Left colon (tissue), 2 donors: ENCODE measurements at regions not wholly inside any gene's neighbourhood (a gene's known extent, or its start where the extent isn't known, plus 50 kb on each side); places are given as distances from the start of the nearest gene placed in this dataset.

Experiments used
- ATAC-seq: fragments of 200-7000 bp; cut with Tn5 transposase; one replicate; pipeline ENCODE4 v1.9.1; 2020; ENCODE audit warnings: mild to moderate bottlenecking, moderate library complexity
- DNase-seq, 2 donors: peaks; one replicate each; pipeline ENCODE4 v3.0.0-alpha.2; 2020
- intact Hi-C, 2 donors: fragments of 100-400 bp; cut with DNase I in 1 of 2; cut with micrococcal nuclease in 1 of 2; formaldehyde crosslinking; loops; one replicate each; pipeline versions ENCODE4 v1.11.2 to v1.14.0; 2022; cut with DNase I, micrococcal nuclease
- donor health status: DM: no; HTN: no; CAD: no.
- donor health status: DM: yes; HTN: yes; CAD: no.

GRCh38 chr16:48918520-48919258 is 308.7 kb upstream of the N4BP1 start:
- intact Hi-C loops = no loop called here
- ATAC-seq = no peak
- DNase-seq = no peak

- intact Hi-C loops = no loop called here
- DNase-seq (no peak), ATAC-seq (no peak)
These were observed 306.6 kb upstream of the N4BP1 start for GRCh38 chr16:48916566-48916965.

- no peak for DNase-seq
- no peak for ATAC-seq
- intact Hi-C loops = no loop called here
These were observed 304.1 kb upstream of the N4BP1 start for GRCh38 chr16:48914070-48914469.

GRCh38 chr16:48913384-48913783 is 303.4 kb upstream of the N4BP1 start:
- ATAC-seq = no peak

GRCh38 chr16:48912360-48912759 is 302.4 kb upstream of the N4BP1 start:
- intact Hi-C loops = no loop called here
- ATAC-seq = no peak
- no peak for DNase-seq

More at GRCh38 chr16:48913384-48913783, 303.4 kb upstream of the N4BP1 start:
- intact Hi-C loops = no loop called here
- no peak for DNase-seq

- DNase-seq (no peak), ATAC-seq (no peak)
- intact Hi-C loops = no loop called here
These were observed 301.7 kb upstream of the N4BP1 start for GRCh38 chr16:48911700-48912099.

GRCh38 chr16:48910214-48910613 is 300.2 kb upstream of the N4BP1 start:
- no peak for DNase-seq
- no peak for ATAC-seq
- intact Hi-C loops = no loop called here

GRCh38 chr16:48909231-48909630 is 299.3 kb upstream of the N4BP1 start:
- intact Hi-C loops = no loop called here
- DNase-seq (no peak), ATAC-seq (no peak)

GRCh38 chr16:48907906-48908634 is 298.1 kb upstream of the N4BP1 start:
- ATAC-seq = no peak
- no peak for DNase-seq
- intact Hi-C loops = no loop called here

- intact Hi-C loops = no loop called here
- no peak for DNase-seq
- ATAC-seq = no peak
These were observed 295.9 kb upstream of the N4BP1 start for GRCh38 chr16:48905632-48906505.

GRCh38 chr16:48904333-48904732 is 294.4 kb upstream of the N4BP1 start:
- intact Hi-C loops = no loop called here
- ATAC-seq (no peak), DNase-seq (no peak)

GRCh38 chr16:48903039-48903438 is 293.1 kb upstream of the N4BP1 start:
- intact Hi-C loops = no loop called here
- ATAC-seq = no peak
- DNase-seq = no peak

GRCh38 chr16:48901712-48902374 is 291.9 kb upstream of the N4BP1 start:
- no peak for ATAC-seq
- no peak for DNase-seq
- intact Hi-C loops = no loop called here

GRCh38 chr16:48899500-48899899 is 289.5 kb upstream of the N4BP1 start:
- intact Hi-C loops = no loop called here
- DNase-seq = no peak
- ATAC-seq = no peak

GRCh38 chr16:48897698-48898205 is 287.8 kb upstream of the N4BP1 start:
- DNase-seq = no peak
- intact Hi-C loops = no loop called here
- no peak for ATAC-seq

GRCh38 chr16:48895142-48895541 is 285.2 kb upstream of the N4BP1 start:
- no peak for ATAC-seq
- intact Hi-C loops = no loop called here

GRCh38 chr16:48892893-48893292 is 282.9 kb upstream of the N4BP1 start:
- no peak for DNase-seq
- intact Hi-C loops = no loop called here
- ATAC-seq = no peak

More at GRCh38 chr16:48895142-48895541, 285.2 kb upstream of the N4BP1 start:
- DNase-seq = no peak

GRCh38 chr16:48887646-48888210 is 277.7 kb upstream of the N4BP1 start:
- DNase-seq = no peak
- intact Hi-C loops = no loop called here
- no peak for ATAC-seq

GRCh38 chr16:48885471-48885870 is 275.5 kb upstream of the N4BP1 start:
- DNase-seq (no peak), ATAC-seq (no peak)
- intact Hi-C loops = no loop called here
